ENCODE measurements at regions not wholly inside any gene's neighbourhood (a gene's known extent, or its start where the extent isn't known, plus 50 kb on each side); places are given as distances from the start of the nearest gene placed in this dataset.

DNA sequence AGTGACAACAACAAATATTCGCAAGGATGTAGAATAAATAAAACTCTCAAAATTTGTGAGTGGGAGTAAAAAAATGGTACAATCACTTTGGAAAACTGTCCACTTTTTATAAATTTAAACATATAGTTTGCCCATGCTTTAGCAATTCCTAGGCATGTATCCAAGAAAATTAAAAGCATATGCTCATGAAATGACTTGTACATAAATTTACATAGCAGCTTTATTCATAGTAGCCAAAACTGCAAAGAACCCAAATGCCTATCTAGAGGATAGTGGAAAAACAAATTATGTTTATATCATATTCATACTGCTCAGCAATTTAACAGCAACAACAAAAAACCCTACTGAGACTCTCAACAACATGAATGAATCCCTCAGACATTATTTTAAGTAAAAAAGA is 363.6 kb upstream of the CCDC54 start:
- no peak for TF ChIP-seq POLR2A (IDR thresholded peaks at IDR 0.05)
- TF ChIP-seq, protein P1, sequence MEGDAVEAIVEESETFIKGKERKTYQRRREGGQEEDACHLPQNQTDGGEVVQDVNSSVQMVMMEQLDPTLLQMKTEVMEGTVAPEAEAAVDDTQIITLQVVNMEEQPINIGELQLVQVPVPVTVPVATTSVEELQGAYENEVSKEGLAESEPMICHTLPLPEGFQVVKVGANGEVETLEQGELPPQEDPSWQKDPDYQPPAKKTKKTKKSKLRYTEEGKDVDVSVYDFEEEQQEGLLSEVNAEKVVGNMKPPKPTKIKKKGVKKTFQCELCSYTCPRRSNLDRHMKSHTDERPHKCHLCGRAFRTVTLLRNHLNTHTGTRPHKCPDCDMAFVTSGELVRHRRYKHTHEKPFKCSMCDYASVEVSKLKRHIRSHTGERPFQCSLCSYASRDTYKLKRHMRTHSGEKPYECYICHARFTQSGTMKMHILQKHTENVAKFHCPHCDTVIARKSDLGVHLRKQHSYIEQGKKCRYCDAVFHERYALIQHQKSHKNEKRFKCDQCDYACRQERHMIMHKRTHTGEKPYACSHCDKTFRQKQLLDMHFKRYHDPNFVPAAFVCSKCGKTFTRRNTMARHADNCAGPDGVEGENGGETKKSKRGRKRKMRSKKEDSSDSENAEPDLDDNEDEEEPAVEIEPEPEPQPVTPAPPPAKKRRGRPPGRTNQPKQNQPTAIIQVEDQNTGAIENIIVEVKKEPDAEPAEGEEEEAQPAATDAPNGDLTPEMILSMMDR (IDR thresholded peaks at IDR 0.05): no peak

All from uterus (tissue), 2 donors.